ENCODE measurements at regions not wholly inside any gene's neighbourhood (a gene's known extent, or its start where the extent isn't known, plus 50 kb on each side); places are given as distances from the start of the nearest gene placed in this dataset.

GRCh38 chr12:58489394-58489793 lies 430.9 kb downstream of the LRIG3 start:
- TF ChIP-seq, protein P1, sequence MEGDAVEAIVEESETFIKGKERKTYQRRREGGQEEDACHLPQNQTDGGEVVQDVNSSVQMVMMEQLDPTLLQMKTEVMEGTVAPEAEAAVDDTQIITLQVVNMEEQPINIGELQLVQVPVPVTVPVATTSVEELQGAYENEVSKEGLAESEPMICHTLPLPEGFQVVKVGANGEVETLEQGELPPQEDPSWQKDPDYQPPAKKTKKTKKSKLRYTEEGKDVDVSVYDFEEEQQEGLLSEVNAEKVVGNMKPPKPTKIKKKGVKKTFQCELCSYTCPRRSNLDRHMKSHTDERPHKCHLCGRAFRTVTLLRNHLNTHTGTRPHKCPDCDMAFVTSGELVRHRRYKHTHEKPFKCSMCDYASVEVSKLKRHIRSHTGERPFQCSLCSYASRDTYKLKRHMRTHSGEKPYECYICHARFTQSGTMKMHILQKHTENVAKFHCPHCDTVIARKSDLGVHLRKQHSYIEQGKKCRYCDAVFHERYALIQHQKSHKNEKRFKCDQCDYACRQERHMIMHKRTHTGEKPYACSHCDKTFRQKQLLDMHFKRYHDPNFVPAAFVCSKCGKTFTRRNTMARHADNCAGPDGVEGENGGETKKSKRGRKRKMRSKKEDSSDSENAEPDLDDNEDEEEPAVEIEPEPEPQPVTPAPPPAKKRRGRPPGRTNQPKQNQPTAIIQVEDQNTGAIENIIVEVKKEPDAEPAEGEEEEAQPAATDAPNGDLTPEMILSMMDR (IDR thresholded peaks at IDR 0.05; ENCODE audit: insufficient read depth, low read length) = no peak
- no peak for TF ChIP-seq POLR2AphosphoS5 (IDR thresholded peaks at IDR 0.05; ENCODE audit: low read depth)

All from HL-60 (cell line).